ENCODE measurements at regions not wholly inside any gene's neighbourhood (a gene's known extent, or its start where the extent isn't known, plus 50 kb on each side); places are given as distances from the start of the nearest gene placed in this dataset.

DNA sequence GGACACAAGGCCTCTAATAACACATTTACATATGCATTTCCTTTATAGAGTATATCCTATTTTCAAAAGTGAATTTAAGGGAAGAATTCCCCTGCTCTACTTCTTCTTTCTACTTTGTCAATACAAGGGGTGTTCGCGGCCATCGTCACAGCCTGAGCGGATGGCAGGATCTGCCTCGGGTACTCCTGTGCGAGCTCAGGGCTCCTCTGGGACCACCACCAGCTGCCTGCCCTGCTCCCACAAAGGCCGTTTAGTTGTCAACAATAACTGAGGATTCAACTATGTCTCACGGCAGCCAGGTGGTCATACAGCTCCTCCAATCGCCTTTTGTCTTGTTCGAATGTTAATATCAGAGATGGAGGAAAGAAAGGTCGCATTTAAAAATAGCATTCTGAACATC lies 228.2 kb upstream of the TENM3 start:
- ChIA-PET CTCF (no interaction called here), POLR2A (no interaction called here), RAD21 (ENCODE audit: low non-redundant PET in 1 of 2, low total read pairs in 2 of 2, uncharacterized antibody in 2 of 2, unreplicated experiment in 2 of 2) (no interaction called here)
- intact Hi-C loops (cut with micrococcal nuclease) = no loop called here
- H3K4me1 ChIP-seq (ENCODE audit: control insufficient read depth in 1 of 2, insufficient read depth in 2 of 2, low read length in 2 of 2) = no peaks in the 10 kb centered on the region
- DNase-seq (ENCODE audit: low read depth, low spot score) (no peak), ATAC-seq (no peak)
- no peak overlapping the region for H3K4me2 ChIP-seq (ENCODE audit: low read length)
- BruUV-seq (replicated peaks) = no TSS peak
- H3K4me3 ChIP-seq (replicated peaks in 1 of 2; ENCODE audit: low read depth in 1 of 2, low read length in 2 of 2) = no peak overlapping the region
- no peak overlapping the region for H3K27ac ChIP-seq (ENCODE audit: low read depth, low read length)
- H3K9ac ChIP-seq (ENCODE audit: low read length) = no peak overlapping the region
- no peak overlapping the region for H2AFZ ChIP-seq (ENCODE audit: low read depth, low read length, poor library complexity, severe bottlenecking)
- H3K79me2 ChIP-seq (ENCODE audit: insufficient read depth, low read length) = no peaks in the 10 kb centered on the region
- TF ChIP-seq CEBPB (IDR thresholded peaks at IDR 0.05; ENCODE audit: low read depth) (no peak), POLR2A (IDR thresholded peaks at IDR 0.05; ENCODE audit: borderline replicate concordance, extremely low read depth, insufficient read depth, insufficient read length) (no peak), ZNF274 (IDR thresholded peaks at IDR 0.05; ENCODE audit: low read depth, low read length) (no peak), SRF (IDR thresholded peaks at IDR 0.05; ENCODE audit: low read depth) (no peak), SP1 (IDR thresholded peaks at IDR 0.05; ENCODE audit: low read depth) (no peak), ZFX (IDR thresholded peaks at IDR 0.05) (no peak), EZH2phosphoT487 (IDR thresholded peaks at IDR 0.05; ENCODE audit: borderline replicate concordance) (no peak), EZH2 (IDR thresholded peaks at IDR 0.05) (no peak), POLR2AphosphoS5 (IDR thresholded peaks at IDR 0.05; ENCODE audit: low read depth, low read length) (no peak), YY1 (IDR thresholded peaks at IDR 0.05; ENCODE audit: extremely low read depth, insufficient replicate concordance, low read depth, low read length) (no peak), CBX3 (IDR thresholded peaks at IDR 0.05; ENCODE audit: low read depth) (no peak), SIN3A (IDR thresholded peaks at IDR 0.05; ENCODE audit: low read depth) (no peak)
- TF ChIP-seq, protein P1, sequence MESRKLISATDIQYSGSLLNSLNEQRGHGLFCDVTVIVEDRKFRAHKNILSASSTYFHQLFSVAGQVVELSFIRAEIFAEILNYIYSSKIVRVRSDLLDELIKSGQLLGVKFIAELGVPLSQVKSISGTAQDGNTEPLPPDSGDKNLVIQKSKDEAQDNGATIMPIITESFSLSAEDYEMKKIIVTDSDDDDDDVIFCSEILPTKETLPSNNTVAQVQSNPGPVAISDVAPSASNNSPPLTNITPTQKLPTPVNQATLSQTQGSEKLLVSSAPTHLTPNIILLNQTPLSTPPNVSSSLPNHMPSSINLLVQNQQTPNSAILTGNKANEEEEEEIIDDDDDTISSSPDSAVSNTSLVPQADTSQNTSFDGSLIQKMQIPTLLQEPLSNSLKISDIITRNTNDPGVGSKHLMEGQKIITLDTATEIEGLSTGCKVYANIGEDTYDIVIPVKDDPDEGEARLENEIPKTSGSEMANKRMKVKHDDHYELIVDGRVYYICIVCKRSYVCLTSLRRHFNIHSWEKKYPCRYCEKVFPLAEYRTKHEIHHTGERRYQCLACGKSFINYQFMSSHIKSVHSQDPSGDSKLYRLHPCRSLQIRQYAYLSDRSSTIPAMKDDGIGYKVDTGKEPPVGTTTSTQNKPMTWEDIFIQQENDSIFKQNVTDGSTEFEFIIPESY (IDR thresholded peaks at IDR 0.05; ENCODE audit: extremely low read depth, insufficient replicate concordance, low read length) = no peak
- TF ChIP-seq, protein P2, sequence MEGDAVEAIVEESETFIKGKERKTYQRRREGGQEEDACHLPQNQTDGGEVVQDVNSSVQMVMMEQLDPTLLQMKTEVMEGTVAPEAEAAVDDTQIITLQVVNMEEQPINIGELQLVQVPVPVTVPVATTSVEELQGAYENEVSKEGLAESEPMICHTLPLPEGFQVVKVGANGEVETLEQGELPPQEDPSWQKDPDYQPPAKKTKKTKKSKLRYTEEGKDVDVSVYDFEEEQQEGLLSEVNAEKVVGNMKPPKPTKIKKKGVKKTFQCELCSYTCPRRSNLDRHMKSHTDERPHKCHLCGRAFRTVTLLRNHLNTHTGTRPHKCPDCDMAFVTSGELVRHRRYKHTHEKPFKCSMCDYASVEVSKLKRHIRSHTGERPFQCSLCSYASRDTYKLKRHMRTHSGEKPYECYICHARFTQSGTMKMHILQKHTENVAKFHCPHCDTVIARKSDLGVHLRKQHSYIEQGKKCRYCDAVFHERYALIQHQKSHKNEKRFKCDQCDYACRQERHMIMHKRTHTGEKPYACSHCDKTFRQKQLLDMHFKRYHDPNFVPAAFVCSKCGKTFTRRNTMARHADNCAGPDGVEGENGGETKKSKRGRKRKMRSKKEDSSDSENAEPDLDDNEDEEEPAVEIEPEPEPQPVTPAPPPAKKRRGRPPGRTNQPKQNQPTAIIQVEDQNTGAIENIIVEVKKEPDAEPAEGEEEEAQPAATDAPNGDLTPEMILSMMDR (IDR thresholded peaks at IDR 0.05 in 2 of 3, conservative IDR thresholded peaks at IDR 0.05 in 1 of 3; ENCODE audit: borderline replicate concordance in 1 of 3, insufficient read depth in 1 of 3, low read depth in 2 of 3, low read length in 2 of 3) = no peak
- TF ChIP-seq, protein P3, sequence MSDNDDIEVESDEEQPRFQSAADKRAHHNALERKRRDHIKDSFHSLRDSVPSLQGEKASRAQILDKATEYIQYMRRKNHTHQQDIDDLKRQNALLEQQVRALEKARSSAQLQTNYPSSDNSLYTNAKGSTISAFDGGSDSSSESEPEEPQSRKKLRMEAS (IDR thresholded peaks at IDR 0.05) = no peak
- TF ChIP-seq, protein P4, sequence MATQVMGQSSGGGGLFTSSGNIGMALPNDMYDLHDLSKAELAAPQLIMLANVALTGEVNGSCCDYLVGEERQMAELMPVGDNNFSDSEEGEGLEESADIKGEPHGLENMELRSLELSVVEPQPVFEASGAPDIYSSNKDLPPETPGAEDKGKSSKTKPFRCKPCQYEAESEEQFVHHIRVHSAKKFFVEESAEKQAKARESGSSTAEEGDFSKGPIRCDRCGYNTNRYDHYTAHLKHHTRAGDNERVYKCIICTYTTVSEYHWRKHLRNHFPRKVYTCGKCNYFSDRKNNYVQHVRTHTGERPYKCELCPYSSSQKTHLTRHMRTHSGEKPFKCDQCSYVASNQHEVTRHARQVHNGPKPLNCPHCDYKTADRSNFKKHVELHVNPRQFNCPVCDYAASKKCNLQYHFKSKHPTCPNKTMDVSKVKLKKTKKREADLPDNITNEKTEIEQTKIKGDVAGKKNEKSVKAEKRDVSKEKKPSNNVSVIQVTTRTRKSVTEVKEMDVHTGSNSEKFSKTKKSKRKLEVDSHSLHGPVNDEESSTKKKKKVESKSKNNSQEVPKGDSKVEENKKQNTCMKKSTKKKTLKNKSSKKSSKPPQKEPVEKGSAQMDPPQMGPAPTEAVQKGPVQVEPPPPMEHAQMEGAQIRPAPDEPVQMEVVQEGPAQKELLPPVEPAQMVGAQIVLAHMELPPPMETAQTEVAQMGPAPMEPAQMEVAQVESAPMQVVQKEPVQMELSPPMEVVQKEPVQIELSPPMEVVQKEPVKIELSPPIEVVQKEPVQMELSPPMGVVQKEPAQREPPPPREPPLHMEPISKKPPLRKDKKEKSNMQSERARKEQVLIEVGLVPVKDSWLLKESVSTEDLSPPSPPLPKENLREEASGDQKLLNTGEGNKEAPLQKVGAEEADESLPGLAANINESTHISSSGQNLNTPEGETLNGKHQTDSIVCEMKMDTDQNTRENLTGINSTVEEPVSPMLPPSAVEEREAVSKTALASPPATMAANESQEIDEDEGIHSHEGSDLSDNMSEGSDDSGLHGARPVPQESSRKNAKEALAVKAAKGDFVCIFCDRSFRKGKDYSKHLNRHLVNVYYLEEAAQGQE (IDR thresholded peaks at IDR 0.05; ENCODE audit: low read depth) = no peak
- H4K20me1 ChIP-seq (ENCODE audit: insufficient read depth) = no peaks in the 10 kb centered on the region
- H3K27me3 ChIP-seq (ENCODE audit: insufficient read depth, low read length) = no peaks in the 10 kb centered on the region
- H3K36me3 ChIP-seq (ENCODE audit: control insufficient read depth in 1 of 2, insufficient read depth in 2 of 2, low read length in 2 of 2) = no peaks in the 10 kb centered on the region
- no peaks in the 10 kb centered on the region for H3K9me2 ChIP-seq (ENCODE audit: insufficient read depth)
- H3K9me3 ChIP-seq (ENCODE audit: control insufficient read depth in 1 of 2, insufficient read depth in 1 of 2, low read depth in 1 of 2, low read length in 2 of 2) = no peaks in the 10 kb centered on the region

Data from HCT116 (cell line).